Endothelial cell (in vitro differentiated cells): ENCODE measurements at regions not wholly inside any gene's neighbourhood (a gene's known extent, or its start where the extent isn't known, plus 50 kb on each side); places are given as distances from the start of the nearest gene placed in this dataset.

Source experiments
- DNase-seq: peaks from one replicate; pipeline ENCODE4 v3.0.0; 2021; ENCODE audit warnings: low spot score
- H3K27ac Mint-ChIP-seq: one replicate; pipeline ENCODE4 v1.8.0; 2021; ENCODE audit warnings: mixed read lengths, inconsistent platforms; ENCODE audit not compliant: unreplicated experiment
- H3K27me3 Mint-ChIP-seq: one replicate; pipeline ENCODE4 v1.8.0; 2021; ENCODE audit warnings: mild to moderate bottlenecking, moderate library complexity, mixed read lengths, inconsistent platforms; ENCODE audit not compliant: unreplicated experiment
- H3K36me3 Mint-ChIP-seq: one replicate; pipeline ENCODE4 v1.8.0; 2021; ENCODE audit warnings: mild to moderate bottlenecking, low read depth, mixed read lengths, inconsistent platforms; ENCODE audit not compliant: unreplicated experiment
- H3K4me1 Mint-ChIP-seq: one replicate; pipeline ENCODE4 v1.8.0; 2021; ENCODE audit warnings: mild to moderate bottlenecking, mixed read lengths, inconsistent platforms; ENCODE audit not compliant: unreplicated experiment
- H3K4me3 Mint-ChIP-seq: one replicate; pipeline ENCODE4 v1.8.0; 2021; ENCODE audit warnings: mild to moderate bottlenecking, mixed read lengths, inconsistent platforms; ENCODE audit not compliant: unreplicated experiment
- H3K9me3 Mint-ChIP-seq: one replicate; pipeline ENCODE4 v1.8.0; 2021; ENCODE audit warnings: mixed read lengths, inconsistent platforms; ENCODE audit not compliant: unreplicated experiment
- TF ChIP-seq, protein P1 (sequence below): fragments of 200-600 bp; sonication (generic); IDR thresholded peaks from one replicate; pipeline ENCODE4 v1.5.0; 2021; ENCODE audit warnings: antibody characterized with exemption; ENCODE audit not compliant: unreplicated experiment

- Mint-ChIP-seq H3K36me3 (no peaks in the 10 kb centered on the region), H3K4me1 (no peaks in the 10 kb centered on the region), H3K4me3 (no peak overlapping the region), H3K9me3 (no peaks in the 10 kb centered on the region), H3K27me3 (no peaks in the 10 kb centered on the region), H3K27ac (no peak overlapping the region)
- TF ChIP-seq, protein P1, sequence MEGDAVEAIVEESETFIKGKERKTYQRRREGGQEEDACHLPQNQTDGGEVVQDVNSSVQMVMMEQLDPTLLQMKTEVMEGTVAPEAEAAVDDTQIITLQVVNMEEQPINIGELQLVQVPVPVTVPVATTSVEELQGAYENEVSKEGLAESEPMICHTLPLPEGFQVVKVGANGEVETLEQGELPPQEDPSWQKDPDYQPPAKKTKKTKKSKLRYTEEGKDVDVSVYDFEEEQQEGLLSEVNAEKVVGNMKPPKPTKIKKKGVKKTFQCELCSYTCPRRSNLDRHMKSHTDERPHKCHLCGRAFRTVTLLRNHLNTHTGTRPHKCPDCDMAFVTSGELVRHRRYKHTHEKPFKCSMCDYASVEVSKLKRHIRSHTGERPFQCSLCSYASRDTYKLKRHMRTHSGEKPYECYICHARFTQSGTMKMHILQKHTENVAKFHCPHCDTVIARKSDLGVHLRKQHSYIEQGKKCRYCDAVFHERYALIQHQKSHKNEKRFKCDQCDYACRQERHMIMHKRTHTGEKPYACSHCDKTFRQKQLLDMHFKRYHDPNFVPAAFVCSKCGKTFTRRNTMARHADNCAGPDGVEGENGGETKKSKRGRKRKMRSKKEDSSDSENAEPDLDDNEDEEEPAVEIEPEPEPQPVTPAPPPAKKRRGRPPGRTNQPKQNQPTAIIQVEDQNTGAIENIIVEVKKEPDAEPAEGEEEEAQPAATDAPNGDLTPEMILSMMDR: no peak
- DNase-seq: no peak
These were observed 315.8 kb downstream of the HAPSTR1 start for GRCh38 chr16:9407206-9407758.

GRCh38 chr16:9408297-9408878 lies 316.9 kb downstream of the HAPSTR1 start:
- H3K36me3 Mint-ChIP-seq: no peaks in the 10 kb centered on the region
- TF ChIP-seq, protein P1: no peak

DNA sequence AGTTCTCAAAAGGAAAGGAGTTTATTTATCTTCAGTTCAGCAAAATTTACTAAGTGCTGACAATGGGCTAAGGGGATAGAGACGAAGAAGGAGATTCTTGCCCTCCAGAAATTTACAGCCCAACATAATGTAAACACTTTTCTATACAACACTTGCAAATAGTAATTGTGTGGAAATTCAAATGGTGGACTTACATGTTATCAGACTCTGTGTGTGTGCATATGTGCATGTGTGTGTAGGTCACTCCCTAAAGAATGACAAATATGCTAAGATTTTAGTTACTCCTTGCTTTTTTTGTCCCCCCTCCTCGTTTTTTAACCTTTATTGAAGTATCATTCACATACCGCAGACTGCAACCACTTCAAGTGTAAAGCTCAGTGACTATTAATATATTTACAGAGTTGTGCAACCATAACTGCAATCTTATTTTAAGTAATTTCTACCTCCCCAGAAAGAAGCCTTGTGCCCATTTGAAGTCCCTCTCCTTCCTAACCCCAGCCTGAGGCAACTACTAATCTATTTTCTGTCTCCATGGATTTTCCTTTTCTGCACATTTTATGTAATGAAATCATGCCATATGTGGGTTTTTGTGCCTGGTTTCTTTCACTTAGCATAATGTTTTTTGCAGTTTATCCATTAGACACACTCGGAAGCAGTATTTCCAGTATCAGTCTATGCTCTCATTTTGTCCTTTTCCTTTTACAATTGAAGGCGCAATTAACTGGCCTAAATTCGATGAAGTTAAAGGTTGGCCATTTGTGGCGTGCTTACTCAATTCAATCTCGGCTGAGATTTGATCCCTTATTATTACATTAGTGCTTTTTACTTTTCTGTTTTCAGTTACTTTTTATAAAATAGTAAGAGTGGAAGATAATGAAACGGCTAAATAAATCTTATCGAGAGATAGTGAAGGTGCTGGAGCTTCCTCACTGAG lies 318.4 kb downstream of the HAPSTR1 start:
- Mint-ChIP-seq H3K36me3 (no peaks in the 10 kb centered on the region), H3K27ac (no peak overlapping the region), H3K27me3 (no peaks in the 10 kb centered on the region), H3K4me1 (no peaks in the 10 kb centered on the region), H3K9me3 (no peaks in the 10 kb centered on the region), H3K4me3 (no peak overlapping the region)
- no peak for DNase-seq
- TF ChIP-seq, protein P1: no peak

More at GRCh38 chr16:9408297-9408878, 316.9 kb downstream of the HAPSTR1 start:
- Mint-ChIP-seq H3K27ac (no peak overlapping the region), H3K27me3 (no peaks in the 10 kb centered on the region), H3K4me1 (no peaks in the 10 kb centered on the region), H3K9me3 (no peaks in the 10 kb centered on the region), H3K4me3 (no peak overlapping the region)
- DNase-seq: no peak

DNA sequence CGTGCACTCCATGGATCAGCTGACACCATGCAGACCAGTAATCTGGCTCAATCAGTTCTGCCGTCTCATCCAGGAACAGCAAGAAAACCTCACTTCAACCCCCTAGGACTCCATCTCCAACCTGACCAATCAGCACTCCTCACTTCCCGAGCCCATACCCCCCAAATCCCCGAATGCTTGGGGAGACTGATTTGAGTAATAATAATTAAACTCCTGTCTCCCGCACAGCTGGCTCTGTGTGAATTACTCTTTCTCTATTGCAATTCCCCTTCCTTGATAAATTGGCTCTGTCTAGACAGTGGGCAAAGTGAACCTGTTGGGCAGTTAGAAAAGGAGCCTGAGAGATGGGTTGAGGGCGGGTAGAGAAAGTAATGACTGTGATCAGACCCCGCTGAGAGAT lies 320.0 kb downstream of the HAPSTR1 start:
- H3K4me1 Mint-ChIP-seq: no peaks in the 10 kb centered on the region
- TF ChIP-seq, protein P1: no peak
- H3K36me3 Mint-ChIP-seq: no peaks in the 10 kb centered on the region
- H3K27ac Mint-ChIP-seq: no peak overlapping the region
- H3K4me3 Mint-ChIP-seq: no peak overlapping the region
- DNase-seq: no peak
- H3K27me3 Mint-ChIP-seq: no peaks in the 10 kb centered on the region
- H3K9me3 Mint-ChIP-seq: no peaks in the 10 kb centered on the region
